ENCODE measurements at regions not wholly inside any gene's neighbourhood (a gene's known extent, or its start where the extent isn't known, plus 50 kb on each side); places are given as distances from the start of the nearest gene placed in this dataset.
"Not testable (repeated sequence)": the region's sequence is repeated elsewhere in the genome, so short reads cannot be mapped to it uniquely, and the experiment has no call there.

GRCh38 chr13:65342541-65343337 lies 1887.4 kb downstream of the PCDH9 start:
- DNase-seq: no peak

- no peak for DNase-seq
Observed at GRCh38 chr13:65339241-65339640, 1890.9 kb downstream of the PCDH9 start.

- peak; percentile 54 to 80 for DNase-seq
Observed at GRCh38 chr13:65336916-65337315, 1893.2 kb downstream of the PCDH9 start.

GRCh38 chr13:65336087-65336749 lies 1893.9 kb downstream of the PCDH9 start:
- no peak for DNase-seq

GRCh38 chr13:65330691-65331090 lies 1899.4 kb downstream of the PCDH9 start:
- DNase-seq: no peak

- DNase-seq: no peak
Observed at GRCh38 chr13:65330287-65330686, 1899.8 kb downstream of the PCDH9 start.

- not testable (repeated sequence) for DNase-seq
Observed at GRCh38 chr13:65323192-65323591, 1906.9 kb downstream of the PCDH9 start.

GRCh38 chr13:65321423-65321822 lies 1908.7 kb downstream of the PCDH9 start:
- DNase-seq: not testable (repeated sequence)

- no peak for DNase-seq
Observed at GRCh38 chr13:65314008-65314407, 1916.1 kb downstream of the PCDH9 start.

- DNase-seq: no peak
Observed at GRCh38 chr13:65310663-65311328, 1919.3 kb downstream of the PCDH9 start.

- no peak for DNase-seq
Observed at GRCh38 chr13:65309906-65310305, 1920.2 kb downstream of the PCDH9 start.

GRCh38 chr13:65308729-65309128 lies 1921.4 kb downstream of the PCDH9 start:
- DNase-seq: not testable (repeated sequence)

- no peak for DNase-seq
Observed at GRCh38 chr13:65307056-65307455, 1923.1 kb downstream of the PCDH9 start.

GRCh38 chr13:65302691-65303090 lies 1927.4 kb downstream of the PCDH9 start:
- DNase-seq: no peak

GRCh38 chr13:65301506-65301905 lies 1928.6 kb downstream of the PCDH9 start:
- no peak for DNase-seq

- no peak for DNase-seq
Observed at GRCh38 chr13:65300220-65300619, 1929.9 kb downstream of the PCDH9 start.

- no peak for DNase-seq
Observed at GRCh38 chr13:65293530-65294198, 1936.5 kb downstream of the PCDH9 start.

GRCh38 chr13:65292488-65292901 lies 1937.6 kb downstream of the PCDH9 start:
- DNase-seq: no peak

- DNase-seq: no peak
Observed at GRCh38 chr13:65287405-65287804, 1942.7 kb downstream of the PCDH9 start.

GRCh38 chr13:65275838-65276630 lies 1954.1 kb downstream of the PCDH9 start:
- DNase-seq: no peak

GRCh38 chr13:65275108-65275507 lies 1955.0 kb downstream of the PCDH9 start:
- DNase-seq: no peak

GRCh38 chr13:65273811-65274420 lies 1956.2 kb downstream of the PCDH9 start:
- not testable (repeated sequence) for DNase-seq

Data from NCI-H2081 (cell line).